GM06990 (cell line): ENCODE measurements at regions not wholly inside any gene's neighbourhood (a gene's known extent, or its start where the extent isn't known, plus 50 kb on each side); places are given as distances from the start of the nearest gene placed in this dataset.

Experiments
- DNase-seq: peaks from one replicate; pipeline ENCODE4 v3.0.0-alpha.2; 2011; ENCODE audit not compliant: insufficient read length; ENCODE audit errors: extremely low read depth
- H3K27me3 ChIP-seq: replicated peaks from 2 replicates; pipeline ENCODE4 v1.6.0; 2011; ENCODE audit warnings: low read length; ENCODE audit not compliant: control insufficient read depth, insufficient read depth
- H3K36me3 ChIP-seq: 2 replicates; pipeline ENCODE4 v1.5.1; 2011; ENCODE audit warnings: low read length; ENCODE audit not compliant: control insufficient read depth, insufficient read depth
- H3K4me3 ChIP-seq: replicated peaks from 2 replicates; pipeline ENCODE4 v1.5.1; 2011; ENCODE audit warnings: low read depth, mild to moderate bottlenecking, control low read depth, low read length
- CTCF ChIP-seq: IDR thresholded peaks from 2 replicates; pipeline ENCODE4 v1.5.1; 2011; ENCODE audit warnings: low read length, control low read depth, mild to moderate bottlenecking, inconsistent platforms; ENCODE audit not compliant: insufficient read depth, poor library complexity, severe bottlenecking

GRCh38 chr9:135198144-135198543 lies 110.7 kb downstream of the OLFM1 start:
- no peaks in the 10 kb centered on the region; the same call in none of the 2 replicates for H3K27me3 ChIP-seq
- H3K36me3 ChIP-seq, result no peaks in the 10 kb centered on the region
- no peak for TF ChIP-seq CTCF
- no peak overlapping the region for H3K4me3 ChIP-seq
- no peak for DNase-seq

- TF ChIP-seq CTCF, result no peak
- no peak overlapping the region for H3K4me3 ChIP-seq
- no peaks in the 10 kb centered on the region for H3K36me3 ChIP-seq
- no peak for DNase-seq
- no peaks in the 10 kb centered on the region; the same call in none of the 2 replicates for H3K27me3 ChIP-seq
Observed at GRCh38 chr9:135198586-135199285, 111.3 kb downstream of the OLFM1 start.

- Histone ChIP-seq H3K4me3 (no peak overlapping the region), H3K27me3 (no peaks in the 10 kb centered on the region; the same call in none of the 2 replicates), H3K36me3 (no peaks in the 10 kb centered on the region)
- DNase-seq, result no peak
- TF ChIP-seq CTCF, result no peak
Observed at GRCh38 chr9:135199489-135199888, 112.0 kb downstream of the OLFM1 start.

GRCh38 chr9:135201711-135202110 lies 114.2 kb downstream of the OLFM1 start:
- Histone ChIP-seq H3K36me3 (no peaks in the 10 kb centered on the region), H3K4me3 (no peak overlapping the region), H3K27me3 (no peaks in the 10 kb centered on the region; the same call in none of the 2 replicates)
- no peak for DNase-seq
- TF ChIP-seq CTCF, result no peak

- H3K27me3 ChIP-seq, result no peaks in the 10 kb centered on the region; the same call in 1 of the 2 replicates
- no peaks in the 10 kb centered on the region for H3K36me3 ChIP-seq
- DNase-seq, result no peak
- no peak overlapping the region for H3K4me3 ChIP-seq
- TF ChIP-seq CTCF, result no peak
Observed at GRCh38 chr9:135204177-135204576, 116.7 kb downstream of the OLFM1 start.

GRCh38 chr9:135209136-135209535 lies 121.7 kb downstream of the OLFM1 start:
- Histone ChIP-seq H3K4me3 (no peak overlapping the region), H3K36me3 (no peaks in the 10 kb centered on the region), H3K27me3 (no peaks in the 10 kb centered on the region)
- DNase-seq, result no peak
- no peak for TF ChIP-seq CTCF
